GM23248 (cell line): ENCODE measurements at regions not wholly inside any gene's neighbourhood (a gene's known extent, or its start where the extent isn't known, plus 50 kb on each side); places are given as distances from the start of the nearest gene placed in this dataset.

Experiments used
- EZH2 ChIP-seq: fragments of 200-600 bp; sonication (generic); IDR thresholded peaks from 2 replicates; pipeline ENCODE4 v1.6.1; 2018; ENCODE audit warnings: antibody characterized with exemption, mild to moderate bottlenecking; ENCODE audit not compliant: insufficient read depth, poor library complexity, severe bottlenecking
- EZH2phosphoT487 ChIP-seq: fragments of 200-600 bp; sonication (generic); IDR thresholded peaks from 2 replicates; pipeline ENCODE4 v1.6.1; 2018; ENCODE audit warnings: antibody characterized with exemption, moderate library complexity, mild to moderate bottlenecking, low read depth; ENCODE audit not compliant: insufficient read depth

DNA sequence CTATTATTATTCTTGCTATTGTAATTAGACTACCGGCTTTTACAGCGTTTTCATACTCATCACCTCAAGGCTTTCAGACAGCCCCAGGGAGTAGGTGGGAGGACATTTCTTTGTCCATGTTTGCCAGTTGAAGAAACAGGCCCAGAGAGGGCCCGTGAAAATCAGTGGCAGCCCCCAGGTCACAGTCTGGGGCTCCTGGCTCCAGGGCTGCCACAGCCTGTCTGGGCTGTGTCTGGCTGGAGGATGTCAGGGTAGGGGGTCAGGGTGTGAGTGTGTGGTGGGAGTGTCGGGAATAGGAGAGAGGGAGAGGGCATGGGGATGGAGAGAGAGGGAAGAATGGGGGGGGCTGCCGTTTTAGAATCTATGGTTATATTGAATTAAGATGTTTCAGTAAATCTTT, 118.2 kb upstream of the TLE3 start:
- TF ChIP-seq EZH2phosphoT487 (no peak), EZH2 (no peak)
